NCI-H146 treated with DMSO at 0.1 percent for 48 hours (cell line): ENCODE measurements at regions not wholly inside any gene's neighbourhood (a gene's known extent, or its start where the extent isn't known, plus 50 kb on each side); places are given as distances from the start of the nearest gene placed in this dataset.

Experiments used
- DNase-seq: peaks from one replicate; lab custom pipeline; 2025; ENCODE audit not compliant: unreplicated experiment; lab: John Stamatoyannopoulos, UW

DNA sequence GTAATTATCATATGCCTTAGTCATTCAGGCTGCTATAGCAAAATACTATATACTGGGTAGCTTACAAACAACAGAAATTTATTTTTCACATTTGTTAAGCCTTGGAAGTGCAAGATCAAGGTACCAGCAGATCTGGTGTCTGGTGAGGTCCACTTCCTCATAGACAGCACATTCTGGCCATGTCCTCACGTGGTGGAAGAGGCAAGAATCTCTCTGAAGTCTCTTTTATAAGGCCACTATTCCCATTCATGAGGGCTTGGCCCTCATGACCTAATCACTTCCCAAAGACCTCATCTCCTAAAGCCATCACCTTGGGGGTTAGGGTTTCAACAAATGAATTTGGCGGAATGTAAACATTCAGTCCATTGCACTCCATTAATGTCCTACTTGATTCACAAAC lies 137.5 kb upstream of the C1GALT1 start:
- no peak for DNase-seq

DNA sequence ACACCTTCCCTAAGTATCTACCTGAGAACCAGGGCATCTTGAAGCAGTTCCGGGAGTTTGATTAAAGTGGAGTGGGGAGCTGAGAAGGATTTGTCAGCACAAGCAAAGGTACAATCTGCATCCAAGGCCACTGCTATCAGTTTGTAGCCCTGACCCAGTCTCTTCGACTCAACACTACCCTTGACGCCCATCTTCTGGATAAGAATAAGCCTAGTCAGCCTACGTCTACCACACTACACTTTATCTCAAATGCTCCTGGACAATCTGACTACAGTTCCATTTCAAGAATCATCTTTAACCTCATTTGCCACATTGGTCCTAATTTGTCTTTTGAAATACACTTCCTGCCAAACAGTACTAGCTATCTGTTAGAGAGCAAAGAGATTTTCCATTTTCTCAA lies 134.1 kb upstream of the C1GALT1 start:
- no peak for DNase-seq

DNA sequence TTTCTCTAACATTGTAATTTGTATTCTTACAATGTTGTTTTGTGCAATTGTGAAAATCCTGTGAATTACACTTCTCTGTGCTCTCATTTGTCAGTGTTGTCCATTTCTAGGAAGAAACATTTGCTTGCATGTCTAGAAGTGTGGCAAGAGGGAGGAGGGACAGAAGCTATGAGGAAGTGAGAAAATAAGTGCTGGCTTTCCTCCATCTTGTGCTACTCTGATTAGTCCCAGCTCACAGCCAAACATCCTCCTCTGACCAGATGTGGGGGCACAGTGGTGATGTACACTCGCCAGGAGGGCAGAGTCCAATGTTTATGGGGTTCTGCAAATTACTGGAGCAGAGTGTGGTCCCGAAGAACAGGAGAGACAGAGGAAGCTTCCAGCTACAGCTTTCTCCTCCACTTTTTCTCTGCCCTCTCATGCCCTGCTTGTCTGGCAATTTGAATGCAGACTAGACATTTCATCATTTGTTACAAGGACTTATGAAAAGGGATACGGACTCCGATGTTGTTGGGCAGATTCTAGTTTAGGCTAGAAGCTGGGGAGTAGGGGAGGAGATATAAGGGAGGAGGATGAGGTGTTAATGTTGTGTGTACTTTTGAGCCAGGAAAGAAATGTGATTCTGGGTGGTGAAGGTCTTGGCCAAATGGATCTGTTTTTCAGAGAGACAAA lies 131.0 kb upstream of the C1GALT1 start:
- no peak for DNase-seq

- no peak for DNase-seq
Observed at GRCh38 chr7:7054252-7054830, 128.0 kb upstream of the C1GALT1 start.

DNA sequence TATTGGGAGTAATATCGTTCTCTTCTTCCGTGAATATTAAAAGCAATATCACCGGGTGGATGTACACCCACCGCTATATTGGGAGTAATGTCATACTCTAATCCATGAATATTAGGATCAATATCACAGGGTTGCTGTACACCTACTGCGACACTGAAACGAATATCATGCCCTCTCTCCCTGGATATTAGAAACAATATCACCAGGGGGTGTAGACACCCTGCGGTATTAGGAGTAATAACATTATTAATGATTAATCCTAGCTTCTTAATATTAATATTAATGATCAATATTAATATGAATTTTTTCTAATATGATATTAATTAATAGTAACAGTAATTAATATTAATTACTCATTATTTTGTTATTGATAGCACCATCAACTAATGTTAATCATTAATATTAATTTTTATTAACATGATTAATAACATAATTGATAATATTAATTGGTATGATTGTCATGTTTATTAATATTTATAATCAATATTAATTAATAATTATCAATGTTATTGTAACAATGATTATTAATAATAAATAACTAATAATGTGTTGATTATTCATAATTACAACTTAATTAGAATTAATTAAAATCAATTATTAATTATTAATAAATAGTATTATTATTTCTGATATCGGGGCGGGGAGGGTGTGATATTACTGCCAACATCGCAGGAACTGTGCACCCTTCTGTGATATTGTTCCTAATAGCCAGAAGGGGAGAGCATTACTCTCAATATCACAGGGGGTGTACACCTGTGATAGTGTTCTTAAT lies 121.3 kb upstream of the C1GALT1 start:
- DNase-seq, result no peak

DNA sequence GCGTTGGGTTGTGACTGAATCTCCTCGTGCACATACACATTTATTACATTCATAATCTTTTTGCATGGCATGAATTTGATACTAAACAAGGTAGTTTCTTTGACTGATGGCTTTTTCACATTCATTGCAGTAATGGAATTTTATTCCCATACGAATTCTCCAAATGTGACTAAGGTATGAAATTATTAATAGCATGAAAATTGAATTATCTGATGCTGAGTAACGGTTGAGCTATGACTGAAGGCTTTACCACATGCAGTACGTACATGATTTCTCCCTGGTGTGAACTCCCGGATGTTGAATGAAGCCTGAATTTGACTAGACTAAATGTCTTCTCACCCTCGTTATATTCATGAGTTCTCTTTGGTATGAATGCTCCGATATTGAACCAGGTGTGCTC lies 104.4 kb upstream of the C1GALT1 start:
- DNase-seq, result no peak

GRCh38 chr7:7080802-7081201 lies 101.5 kb upstream of the C1GALT1 start:
- DNase-seq, result no peak

DNA sequence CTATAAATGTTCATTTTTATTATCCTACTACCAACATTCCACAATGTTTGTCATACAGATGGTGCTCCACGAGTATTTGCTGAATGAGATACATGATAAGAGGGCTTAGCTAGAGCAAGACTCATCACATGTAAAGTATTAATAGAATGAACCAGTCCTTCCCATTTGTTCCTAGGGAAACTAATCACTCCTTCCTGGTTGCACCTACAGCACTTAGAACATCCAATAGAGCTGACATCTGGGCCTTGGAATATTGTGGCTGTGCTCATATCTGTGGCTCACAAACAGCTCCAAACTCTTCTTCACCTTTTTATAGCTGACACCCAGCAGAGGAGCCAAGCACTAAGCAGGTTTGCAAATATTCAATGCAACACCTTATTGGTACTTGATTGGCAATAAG lies 91.9 kb upstream of the C1GALT1 start:
- no peak for DNase-seq

- peak; percentile 54 for DNase-seq
Observed at GRCh38 chr7:7098280-7098818, 84.0 kb upstream of the C1GALT1 start.

DNA sequence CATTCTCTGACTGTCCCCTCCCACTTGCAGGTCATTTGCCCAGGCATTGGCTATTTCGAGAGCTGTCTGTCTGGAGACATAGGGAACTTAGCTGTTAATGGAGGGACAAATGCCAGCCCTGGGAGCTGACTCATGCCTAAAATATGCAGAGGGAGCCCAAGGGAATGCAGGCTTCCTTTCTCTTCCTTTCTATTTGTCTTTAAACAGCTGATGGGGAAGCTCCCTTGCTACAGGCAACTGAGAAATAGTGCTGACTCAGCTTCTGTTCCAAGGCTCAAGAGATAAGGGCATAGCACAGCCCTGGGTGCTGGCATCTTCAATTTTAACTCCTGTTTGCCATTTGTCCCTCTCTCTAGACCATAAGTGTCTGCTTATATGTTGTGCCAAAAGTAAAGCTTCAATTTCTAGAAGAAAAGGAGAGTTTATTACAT lies 82.7 kb upstream of the C1GALT1 start:
- DNase-seq, result peak; percentile 50

- DNase-seq, result peak; percentile 50
Observed at GRCh38 chr7:7100432-7100849, 81.9 kb upstream of the C1GALT1 start.

- no peak for DNase-seq
Observed at GRCh38 chr7:7102906-7103305, 79.4 kb upstream of the C1GALT1 start.

DNA sequence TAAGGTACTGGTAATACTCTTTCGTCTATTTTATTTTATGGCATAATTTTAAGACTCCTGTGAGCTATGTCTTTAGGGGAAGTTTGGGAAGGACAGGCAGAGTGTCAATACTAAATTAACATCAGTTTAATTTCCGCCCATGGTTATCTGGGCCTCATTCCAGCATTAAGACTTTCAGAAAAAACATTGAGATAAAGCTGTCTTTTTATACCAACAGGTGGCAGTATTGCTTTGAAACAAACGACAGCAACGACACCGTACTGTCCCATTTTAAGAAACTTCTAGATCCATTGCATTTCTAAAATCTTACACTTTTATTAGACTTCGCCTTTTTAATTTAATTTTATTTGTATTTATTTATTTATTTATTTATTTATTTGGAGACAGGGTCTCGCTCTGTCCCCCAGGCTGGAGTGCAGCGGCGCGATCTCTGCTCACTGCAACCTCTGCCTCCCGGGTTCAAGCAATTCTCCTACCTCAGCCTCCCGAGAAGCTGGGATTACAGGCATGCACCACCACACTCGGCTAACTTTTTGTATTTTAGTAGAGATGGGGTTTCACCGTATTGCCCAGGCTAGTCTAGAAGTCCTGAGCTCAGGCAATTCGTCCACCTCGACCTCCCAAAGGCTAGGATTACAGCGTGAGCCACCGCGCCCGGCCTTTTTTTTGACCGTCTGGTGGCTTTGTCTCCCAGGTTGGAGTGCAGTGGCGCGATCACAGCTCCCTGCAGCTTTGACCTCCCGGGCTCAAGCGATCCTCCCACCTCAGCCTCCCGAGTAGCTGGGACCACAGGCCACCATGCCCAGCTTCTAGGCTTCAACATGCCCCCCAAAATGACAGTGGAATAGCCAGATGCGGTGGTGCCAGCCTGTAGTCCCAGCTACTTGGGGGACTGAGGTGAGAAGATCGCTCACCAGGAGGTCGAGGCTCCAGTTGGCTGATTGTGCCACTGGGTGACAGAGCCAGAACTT lies 78.7 kb upstream of the C1GALT1 start:
- DNase-seq, result peak; percentile 43

DNA sequence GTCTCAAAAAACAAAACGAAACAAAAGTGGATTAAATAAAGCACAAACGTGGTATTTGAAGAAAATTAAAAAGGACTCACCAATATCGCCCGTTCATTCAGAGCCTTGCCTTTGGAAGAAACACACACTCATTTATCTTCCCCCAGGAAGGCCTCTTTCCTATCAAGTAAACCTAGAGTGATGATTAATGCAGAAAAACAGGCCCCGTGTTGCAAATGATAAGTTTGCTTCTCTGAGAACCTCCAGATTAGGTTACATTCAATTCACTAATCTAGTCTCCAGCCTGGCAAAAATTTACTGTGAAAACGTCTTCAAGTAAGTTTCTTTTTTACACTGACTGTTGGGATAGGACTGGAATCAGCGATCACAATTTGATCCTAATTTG lies 78.0 kb upstream of the C1GALT1 start:
- no peak for DNase-seq

- DNase-seq, result no peak
Observed at GRCh38 chr7:7104971-7105370, 77.4 kb upstream of the C1GALT1 start.

DNA sequence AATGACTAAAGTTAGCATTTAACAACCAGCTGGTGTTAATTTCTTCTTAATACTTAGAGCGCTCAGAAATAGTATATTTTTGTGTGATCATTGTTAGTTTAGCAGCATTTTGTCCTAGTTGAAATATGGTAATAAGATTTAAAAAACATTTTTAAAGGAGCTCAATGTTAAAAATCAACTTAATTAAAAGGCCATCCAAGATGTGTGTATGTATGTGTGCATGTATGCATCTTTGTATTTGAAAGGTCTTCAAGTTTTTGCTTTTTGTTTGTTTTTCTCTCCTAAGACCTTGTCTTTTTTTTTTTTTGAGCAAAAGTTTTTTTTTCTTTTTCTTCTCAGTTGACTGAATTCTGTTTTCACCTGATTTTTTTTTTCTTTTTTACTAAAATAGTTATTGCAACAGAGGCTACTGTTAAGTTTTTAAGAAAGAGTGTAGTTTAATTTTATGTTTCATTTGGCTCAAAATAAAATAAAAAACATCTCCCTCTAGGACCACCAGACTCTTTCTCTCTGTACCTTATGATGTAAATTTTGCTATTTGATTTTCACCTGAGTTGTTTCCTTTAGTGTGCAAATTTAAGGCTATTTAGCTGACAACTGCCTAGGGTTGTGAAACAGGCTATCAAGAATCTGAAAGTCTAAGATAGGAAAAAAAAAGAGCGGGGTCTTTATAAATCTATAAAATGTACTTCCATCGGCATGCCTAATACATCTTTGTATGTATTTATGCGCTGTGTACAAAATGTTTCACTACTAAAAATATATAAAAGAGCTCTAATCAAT lies 76.4 kb upstream of the C1GALT1 start:
- no peak for DNase-seq

DNA sequence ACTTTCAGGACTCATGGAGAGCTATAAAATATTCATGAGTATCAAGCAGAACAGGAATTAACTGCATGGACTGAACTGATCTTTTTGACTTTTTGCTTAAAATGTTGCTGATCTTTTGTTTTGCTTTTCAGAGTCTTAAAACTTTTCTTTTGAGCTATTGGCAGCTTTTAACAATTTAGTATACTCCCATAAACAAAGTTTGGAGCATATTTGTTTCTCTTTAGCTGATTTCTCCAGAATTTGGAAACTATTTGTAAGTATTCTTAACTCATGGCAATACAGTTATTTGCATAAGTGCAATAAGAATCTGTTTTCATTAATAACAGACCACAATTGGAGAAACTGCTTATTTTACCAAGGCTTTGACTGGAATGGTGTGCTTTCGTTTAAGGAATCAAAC lies 73.4 kb upstream of the C1GALT1 start:
- DNase-seq, result no peak

DNA sequence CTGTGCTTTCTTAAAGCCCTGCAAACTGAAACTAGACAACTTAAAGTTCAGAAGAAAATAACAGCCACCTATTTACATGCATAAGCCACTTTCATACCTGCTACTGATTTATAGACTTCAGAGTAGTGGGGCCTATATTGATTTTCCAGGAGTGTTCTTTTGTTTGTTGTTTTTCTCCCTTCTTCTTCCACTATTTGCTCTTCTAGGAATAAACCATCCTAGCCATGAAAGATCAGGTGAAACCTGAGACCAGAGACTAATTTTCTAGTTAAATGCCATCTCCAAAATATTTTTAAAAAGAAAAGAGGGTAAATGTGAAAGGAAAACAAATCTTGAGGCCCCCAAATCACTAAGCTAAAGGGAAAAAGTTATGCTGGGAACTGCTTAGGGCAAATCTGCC lies 72.4 kb upstream of the C1GALT1 start:
- no peak for DNase-seq

DNA sequence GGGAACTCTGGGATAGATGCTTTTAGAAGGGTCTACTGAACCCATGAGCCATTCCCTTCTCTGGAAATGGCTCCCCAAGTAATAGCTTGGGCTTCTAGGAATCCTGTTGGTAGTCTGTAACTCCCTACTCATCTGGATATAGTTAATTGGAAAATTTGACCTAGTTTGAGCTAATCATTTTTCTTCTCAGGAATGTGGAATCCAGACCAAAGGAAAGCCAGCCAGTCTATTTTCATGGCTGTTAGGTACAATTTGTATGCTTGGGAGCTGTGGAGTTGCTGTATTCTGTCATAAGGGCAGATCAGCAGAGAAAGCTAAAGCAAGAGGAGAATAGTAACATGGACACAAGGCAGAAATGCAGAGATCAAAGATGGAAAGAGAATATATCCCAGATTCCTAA lies 71.6 kb upstream of the C1GALT1 start:
- DNase-seq, result no peak

DNA sequence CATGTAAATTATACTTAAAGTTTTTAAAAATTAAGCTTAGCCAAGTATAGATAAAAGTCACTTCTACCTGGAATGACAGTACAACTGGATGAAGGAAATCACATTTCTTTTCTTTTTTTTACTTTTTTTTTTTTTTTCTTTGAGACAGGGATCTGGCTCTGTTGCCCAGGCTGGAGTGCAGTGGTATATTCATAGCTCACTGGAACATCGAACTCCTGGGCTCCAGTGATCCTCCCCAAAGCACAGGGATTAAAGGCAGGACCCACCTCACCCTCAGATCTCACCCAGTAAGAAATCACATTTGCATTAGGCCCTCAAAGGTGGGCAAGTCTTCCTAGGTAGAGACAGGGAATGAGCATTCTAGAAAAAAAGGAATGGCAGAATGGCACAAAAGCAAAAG lies 69.5 kb upstream of the C1GALT1 start:
- no peak for DNase-seq
